K562 (cell line): ENCODE measurements at regions not wholly inside any gene's neighbourhood (a gene's known extent, or its start where the extent isn't known, plus 50 kb on each side); places are given as distances from the start of the nearest gene placed in this dataset.

ENCODE experiments used
- ATAC-seq: fragments of 200-7000 bp; cut with Tn5 transposase; 3 replicates; pipeline ENCODE4 v1.9.1; 2020; ENCODE audit warnings: moderate library complexity
- BruUV-seq: library from RNA; stranded (reverse); fragments of 400-500 nt; replicated peaks from 2 replicates; lab custom pipeline; 2021; lab: Mats Ljungman, UMichigan
- CTCF ChIA-PET: fragments of 300-600 bp; formaldehyde crosslinking; extraction: SDS; loops from one replicate; lab custom pipeline; 2021; ENCODE audit warnings: low intra/inter-chr PET ratio; lab: Yijun Ruan, JAX
- POLR2A ChIA-PET: fragments of 300-600, 350-650 bp; sonication (Branson Sonifier 250); formaldehyde crosslinking; extraction: SDS; loops from one replicate; lab custom pipeline; 2021; ENCODE audit warnings: antibody characterized with exemption, inconsistent platforms; lab: Yijun Ruan, JAX
- DNase-seq, 4 experiments: peaks; one replicate each; pipeline versions ENCODE4 v3.0.0 to v3.0.0-alpha.2; 2011 to 2018; ENCODE audit warnings: low spot score in 3 of 4, mixed read lengths in 3 of 4; ENCODE audit errors: extremely low read depth in 1 of 4
- FAIRE-seq: peaks from 2 replicates; lab custom pipeline; 2011; peaks lifted over from hg19 to GRCh38; lab: Jason Lieb, UNC
- H2AFZ ChIP-seq: 2 replicates; pipeline ENCODE4 v1.6.0; 2011; ENCODE audit warnings: low read depth, low read length, control low read depth, inconsistent platforms
- H3K27ac ChIP-seq: fragments of 200-600 bp; 3 replicates; pipeline ENCODE4 v1.8.0; 2011; ENCODE audit warnings: low read depth, mild to moderate bottlenecking, control low read depth, inconsistent platforms, low read length, moderate library complexity, mixed read lengths; ENCODE audit errors: extremely low read depth
- H3K27me3 ChIP-seq, 2 experiments: fragments of 300-600 bp in 1 of 2; 2 replicates in 1 of 2; 3 replicates in 1 of 2; pipeline versions ENCODE4 v1.6.0 to v1.8.0; 2011; ENCODE audit warnings: inconsistent platforms in 2 of 2, low read length in 2 of 2, mild to moderate bottlenecking in 1 of 2, mixed read lengths in 1 of 2, moderate library complexity in 1 of 2; ENCODE audit not compliant: control insufficient read depth in 2 of 2, insufficient read depth in 2 of 2
- H3K36me3 ChIP-seq: fragments of 300-600 bp; 3 replicates; pipeline ENCODE4 v1.8.0; 2011; ENCODE audit warnings: mild to moderate bottlenecking, low read length, inconsistent platforms; ENCODE audit not compliant: control insufficient read depth, insufficient read depth
- H3K4me1 ChIP-seq, 2 experiments: fragments of 200-600 bp in 1 of 2; replicated peaks in 1 of 2; 2 replicates in 1 of 2; 3 replicates in 1 of 2; pipeline versions ENCODE4 v1.5.1 to v1.8.0; 2011; ENCODE audit warnings: inconsistent platforms in 2 of 2, low read length in 2 of 2, mild to moderate bottlenecking in 1 of 2, mixed read lengths in 1 of 2, moderate library complexity in 1 of 2; ENCODE audit not compliant: control insufficient read depth in 2 of 2, insufficient read depth in 2 of 2
- H3K4me2 ChIP-seq: 2 replicates; pipeline ENCODE4 v1.6.1; 2011; ENCODE audit warnings: low read length, control low read depth, inconsistent platforms, mixed read lengths; ENCODE audit not compliant: insufficient read depth
- H3K4me3 ChIP-seq: fragments of 200-600 bp; sonication (generic), shearing (Covaris generic); 2 replicates; pipeline ENCODE4 v1.5.1; 2016; ENCODE audit warnings: control low read depth, inconsistent platforms
- H3K79me2 ChIP-seq: fragments of 200-600 bp; 3 replicates; pipeline ENCODE4 v1.8.0; 2011; ENCODE audit warnings: low read length, inconsistent platforms; ENCODE audit not compliant: control insufficient read depth, insufficient read depth
- H3K9ac ChIP-seq, 2 experiments: 2 replicates each; pipeline versions ENCODE4 v1.6.0 to v1.6.1; 2011; ENCODE audit warnings: low read depth in 2 of 2, low read length in 2 of 2, control low read depth in 1 of 2, inconsistent platforms in 1 of 2, mild to moderate bottlenecking in 1 of 2, mixed read lengths in 1 of 2; ENCODE audit not compliant: insufficient read depth in 1 of 2
- H3K9me1 ChIP-seq: one replicate; pipeline ENCODE4 v1.6.0; 2011; ENCODE audit warnings: inconsistent platforms, mild to moderate bottlenecking, low read length, moderate library complexity; ENCODE audit not compliant: control insufficient read depth, insufficient read depth
- H3K9me3 ChIP-seq: replicated peaks from 2 replicates; pipeline ENCODE4 v1.5.1; 2011; ENCODE audit warnings: low read depth, low read length, inconsistent platforms; ENCODE audit not compliant: control insufficient read depth, insufficient read depth
- H4K20me1 ChIP-seq: replicated peaks from 2 replicates; pipeline ENCODE4 v1.6.1; 2011; ENCODE audit warnings: low read length, inconsistent platforms, mixed read lengths; ENCODE audit not compliant: control insufficient read depth, insufficient read depth
- ARID3B ChIP-seq: fragments of 250-450 bp; sonication (Bioruptor Pico); IDR thresholded peaks from 2 replicates; pipeline ENCODE4 v1.4.0; 2020; ENCODE audit warnings: borderline replicate concordance
- EGR1 ChIP-seq: fragments of 450-650 bp; conservative IDR thresholded peaks from 2 replicates; pipeline ENCODE4 v1.6.1; 2017; ENCODE audit warnings: mild to moderate bottlenecking
- FOXJ2 ChIP-seq: fragments of 200-800 bp; sonication (Bioruptor generic); IDR thresholded peaks from 2 replicates; pipeline ENCODE4 v1.6.1; 2016; ENCODE audit warnings: missing genetic modification characterization, missing compliant biosample characterization
- FOXO4 ChIP-seq: fragments of 450-650 bp; formaldehyde crosslinking; IDR thresholded peaks from 2 replicates; pipeline ENCODE4 v1.4.0; 2020; ENCODE audit warnings: mild to moderate bottlenecking, moderate library complexity
- RNF2 ChIP-seq: sonication (generic); IDR thresholded peaks from 2 replicates; pipeline ENCODE4 v1.6.1; 2016
- SAFB ChIP-seq: fragments of 200-400 bp; formaldehyde crosslinking; IDR thresholded peaks from 2 replicates; pipeline ENCODE4 v1.6.1; 2017; ENCODE audit warnings: low read depth, low read length, borderline replicate concordance
- SMARCE1 ChIP-seq: fragments of 450-650 bp; IDR thresholded peaks from 2 replicates; pipeline ENCODE4 v1.7.1; 2016; ENCODE audit warnings: mild to moderate bottlenecking
- SRSF9 ChIP-seq: fragments of 200-400 bp; formaldehyde crosslinking; IDR thresholded peaks from 2 replicates; pipeline ENCODE4 v1.6.1; 2017; ENCODE audit warnings: low read depth, low read length, borderline replicate concordance
- ZNF274 ChIP-seq: IDR thresholded peaks from 2 replicates; pipeline ENCODE4 v1.6.1; 2011; ENCODE audit warnings: low read depth, mild to moderate bottlenecking, low read length, moderate library complexity, borderline replicate concordance
- ZNF280B ChIP-seq: fragments of 250-450 bp; sonication (Bioruptor Pico); IDR thresholded peaks from 2 replicates; pipeline ENCODE4 v1.5.1; 2021; ENCODE audit warnings: mild to moderate bottlenecking
- WGBS: fragments of 100-300 bp; shearing (Covaris generic); methylation state at CpG from one replicate; pipeline ENCODE4 v1.1.6; 2016; ENCODE audit warnings: low coverage, mixed read lengths; ENCODE audit not compliant: insufficient coverage; ENCODE audit errors: missing lambda C conversion rate; 5-methylcytosine and 5-hydroxymethylcytosine counted together
- in situ Hi-C: fragments of 300-500 bp; cut with MboI; formaldehyde crosslinking; loops from 4 replicates; pipeline ENCODE4 v1.15.0; 2018; ENCODE audit warnings: inconsistent platforms, mixed read lengths
- intact Hi-C: fragments of 100-400 bp; cut with micrococcal nuclease; formaldehyde crosslinking; loops from 2 replicates; pipeline ENCODE4 v1.14.2; 2022

- H3K4me1 ChIP-seq, result no peaks in the 10 kb centered on the region
- TF ChIP-seq EGR1, result no peak
- TF ChIP-seq ZNF280B (CRISPR knock-in tag), result no peak
- TF ChIP-seq SMARCE1, result no peak
- no peak for TF ChIP-seq ZNF274
- no peak for TF ChIP-seq RNF2
- TF ChIP-seq SRSF9, result no peak
- TF ChIP-seq FOXJ2, result no peak
- TF ChIP-seq FOXO4, result no peak
- no peak for TF ChIP-seq SAFB
- no peak for TF ChIP-seq ARID3B (CRISPR knock-in tag)
- 0% methylated on average over 1 of the region's 1 CpG for WGBS
- H4K20me1 ChIP-seq, result no peaks in the 10 kb centered on the region
- intact Hi-C loops, result no loop called here
- ATAC-seq (no peak), DNase-seq (no peak), FAIRE-seq (no peak)
- ChIA-PET CTCF (no interaction called here), POLR2A (no interaction called here)
- no peaks in the 10 kb centered on the region for H3K79me2 ChIP-seq
- no peaks in the 10 kb centered on the region for H3K9me1 ChIP-seq
- no peak overlapping the region for H3K4me2 ChIP-seq
- in situ Hi-C loops, result no loop called here
- no peaks in the 10 kb centered on the region for H3K27me3 ChIP-seq
- H3K9me3 ChIP-seq, result no peaks in the 10 kb centered on the region
- BruUV-seq, result no TSS peak
- no peak overlapping the region for H3K27ac ChIP-seq
- no peak overlapping the region for H3K9ac ChIP-seq
- H3K36me3 ChIP-seq, result no peaks in the 10 kb centered on the region
- H3K4me3 ChIP-seq, result no peak overlapping the region
- no peak overlapping the region for H2AFZ ChIP-seq
Observed at GRCh38 chr7:79555571-79555970, 102.1 kb upstream of the MAGI2 start.
